ENCODE measurements at regions not wholly inside any gene's neighbourhood (a gene's known extent, or its start where the extent isn't known, plus 50 kb on each side); places are given as distances from the start of the nearest gene placed in this dataset.

DNA sequence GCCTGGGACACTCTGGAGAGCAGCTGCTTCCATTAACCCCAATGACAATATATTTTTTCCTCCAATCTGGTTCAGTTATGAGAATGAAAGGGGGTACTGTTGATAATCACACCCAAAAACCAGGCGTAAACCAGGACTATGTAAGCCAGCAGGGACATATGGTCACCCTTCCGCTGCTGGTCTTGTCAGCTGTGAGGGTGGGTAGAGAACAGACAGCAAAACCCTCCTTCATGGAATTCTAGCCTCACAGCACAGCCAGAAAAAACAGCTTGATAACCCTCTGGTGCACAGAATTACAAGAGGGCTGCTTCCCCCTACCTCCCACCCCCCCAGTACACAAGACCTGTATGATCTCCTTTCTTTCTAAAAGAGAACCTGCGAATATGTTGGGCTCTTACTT lies 368.8 kb upstream of the ZMIZ1 start:
- no peak for DNase-seq

GRCh38 chr10:78700413-78700812 lies 368.4 kb upstream of the ZMIZ1 start:
- DNase-seq: no peak

- DNase-seq: no peak
Measured at GRCh38 chr10:78700816-78701520, 367.8 kb upstream of the ZMIZ1 start.

DNA sequence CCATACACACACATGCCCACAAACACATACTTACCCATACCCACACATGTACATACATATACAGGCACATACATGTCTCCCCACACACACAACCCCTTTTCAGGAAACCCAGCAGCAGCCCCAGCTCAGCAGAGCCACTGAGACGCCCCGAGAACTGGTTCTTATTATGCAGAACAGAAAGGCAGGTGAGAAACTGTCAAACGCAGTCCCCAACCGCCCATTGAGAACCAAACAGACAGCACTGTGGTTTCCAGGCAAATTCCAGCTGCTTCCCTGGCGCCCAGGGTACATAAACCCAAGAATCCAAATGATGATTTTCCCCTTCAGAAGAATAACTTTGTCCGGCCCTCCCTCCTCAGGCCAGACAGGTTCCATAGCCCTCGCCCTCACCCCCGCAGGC lies 366.6 kb upstream of the ZMIZ1 start:
- no peak for DNase-seq

DNA sequence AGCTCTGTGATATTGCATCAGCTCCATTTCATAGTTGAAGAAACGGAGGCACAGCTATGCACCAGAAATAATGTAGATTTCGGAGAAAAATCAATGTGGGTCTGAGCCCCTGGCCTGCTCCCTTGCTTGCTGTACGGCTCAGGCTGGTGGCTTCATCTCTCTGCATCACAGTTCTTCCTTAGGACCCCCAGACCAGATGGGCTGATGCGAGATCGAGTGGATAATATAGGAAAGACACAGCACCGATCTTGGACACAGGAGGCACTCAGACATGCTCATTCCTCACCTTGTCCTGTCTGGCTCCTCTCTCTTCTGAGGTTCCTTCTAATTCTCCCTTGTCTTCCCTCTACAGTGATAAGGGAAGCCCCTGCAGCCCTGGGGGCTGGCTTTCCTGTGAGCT lies 365.9 kb upstream of the ZMIZ1 start:
- no peak for DNase-seq

DNA sequence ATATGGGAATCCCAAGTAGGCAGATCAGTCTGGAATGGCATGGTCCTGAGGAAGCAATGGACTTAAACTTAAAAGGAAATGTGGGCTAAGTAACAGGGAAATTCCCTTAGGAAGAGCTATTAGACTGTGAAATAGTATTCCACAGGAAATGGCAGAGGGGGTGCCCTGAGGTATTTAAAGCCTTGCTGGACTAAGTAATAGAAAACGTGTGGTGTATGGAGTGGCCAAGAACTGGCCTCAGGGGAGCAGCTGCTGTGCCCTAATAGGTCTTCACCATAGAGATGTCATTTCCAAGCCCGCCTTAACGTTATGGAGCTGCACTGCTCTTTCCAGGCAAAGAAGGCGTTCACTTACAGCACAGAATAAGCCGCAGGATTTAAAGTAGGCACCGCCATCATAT lies 365.2 kb upstream of the ZMIZ1 start:
- no peak for DNase-seq

DNA sequence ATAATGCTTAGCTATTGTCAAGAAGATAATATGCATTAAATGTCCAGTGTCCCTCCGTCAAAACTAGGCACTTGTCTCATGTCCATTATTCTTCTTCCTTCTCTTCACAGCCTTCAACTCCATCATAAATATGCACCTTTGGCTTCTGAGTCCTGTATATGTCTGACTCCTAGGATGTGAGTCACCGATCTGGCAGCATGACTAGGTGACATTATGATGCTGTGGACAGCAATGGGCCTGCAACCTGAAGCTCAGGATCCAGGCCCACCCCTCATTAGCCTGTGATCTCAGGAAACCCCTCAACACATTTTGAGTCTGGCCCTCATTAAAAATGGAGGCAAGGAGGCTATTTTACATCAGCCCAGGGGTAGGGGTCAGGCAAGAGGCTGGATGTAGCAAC lies 362.5 kb upstream of the ZMIZ1 start:
- DNase-seq: no peak

- no peak for DNase-seq
Measured at GRCh38 chr10:78706726-78707540, 361.8 kb upstream of the ZMIZ1 start.

GRCh38 chr10:78707745-78708144 lies 361.0 kb upstream of the ZMIZ1 start:
- no peak for DNase-seq

DNA sequence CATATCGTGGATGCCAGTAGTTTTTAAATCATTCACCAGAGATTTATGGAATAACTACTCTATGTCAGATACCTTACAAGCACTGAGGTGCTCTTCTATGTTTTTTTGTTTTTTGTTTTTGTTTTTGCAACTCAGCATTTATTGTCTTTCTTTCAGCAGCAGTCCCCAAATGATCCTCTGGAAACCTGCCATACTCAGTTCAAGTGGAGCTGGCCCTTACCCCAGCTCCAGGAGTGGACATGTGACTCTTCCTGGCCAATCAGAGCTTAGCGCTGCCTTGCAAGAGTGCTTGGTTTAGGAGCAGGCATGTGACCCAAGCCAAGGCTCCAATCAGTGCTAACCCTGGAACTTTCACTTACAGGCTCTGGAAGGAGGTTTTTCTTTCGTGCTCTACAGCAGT lies 356.6 kb upstream of the ZMIZ1 start:
- no peak for DNase-seq

- DNase-seq: no peak
Measured at GRCh38 chr10:78713659-78714058, 355.1 kb upstream of the ZMIZ1 start.

- no peak for DNase-seq
Measured at GRCh38 chr10:78714225-78714624, 354.5 kb upstream of the ZMIZ1 start.

- no peak for DNase-seq
Measured at GRCh38 chr10:78715435-78715834, 353.3 kb upstream of the ZMIZ1 start.

GRCh38 chr10:78716043-78716660 lies 352.6 kb upstream of the ZMIZ1 start:
- no peak for DNase-seq

- no peak for DNase-seq
Measured at GRCh38 chr10:78717200-78717599, 351.6 kb upstream of the ZMIZ1 start.

GRCh38 chr10:78718032-78718572 lies 350.7 kb upstream of the ZMIZ1 start:
- no peak for DNase-seq

DNA sequence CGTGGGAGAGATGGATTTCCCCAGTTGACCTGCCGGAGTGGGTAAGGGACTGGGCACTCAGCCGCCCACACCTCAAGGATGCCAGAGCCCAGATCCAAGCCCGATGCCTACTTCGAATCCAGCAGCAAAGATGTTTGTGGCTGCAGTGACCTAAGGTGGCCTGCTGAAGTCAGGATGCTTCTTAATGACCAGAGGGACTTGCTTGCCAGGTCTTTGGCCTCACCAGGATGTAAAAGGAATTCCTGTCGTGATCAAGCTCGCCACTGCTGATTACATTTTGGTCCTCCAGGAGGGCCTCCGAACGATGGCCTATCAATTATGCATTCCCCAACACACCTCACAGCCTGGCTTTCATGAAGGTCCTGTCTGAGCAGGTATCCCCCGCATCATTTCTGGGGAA lies 349.5 kb upstream of the ZMIZ1 start:
- no peak for DNase-seq

GRCh38 chr10:78720091-78720490 lies 348.7 kb upstream of the ZMIZ1 start:
- DNase-seq: no peak

DNA sequence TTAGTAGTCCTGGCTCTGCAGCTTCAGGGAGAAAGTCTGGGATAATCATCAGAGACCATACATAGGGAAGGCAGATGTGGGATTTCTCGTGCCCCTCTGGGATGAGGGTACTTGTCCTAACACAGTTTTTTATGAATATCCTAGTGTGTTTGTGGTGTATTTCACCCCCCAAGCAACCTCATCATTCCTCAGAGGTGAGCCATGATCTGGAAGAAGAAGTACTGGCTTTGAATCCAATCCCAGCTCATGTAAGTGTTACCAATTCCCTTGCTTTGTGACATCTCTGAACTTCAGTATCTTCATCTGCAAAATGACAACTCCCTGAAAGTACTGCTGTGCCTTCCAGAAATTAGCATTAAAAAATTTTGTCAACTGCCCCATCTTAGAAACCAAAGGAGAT lies 347.5 kb upstream of the ZMIZ1 start:
- no peak for DNase-seq

GRCh38 chr10:78724846-78725245 lies 343.9 kb upstream of the ZMIZ1 start:
- DNase-seq: no peak

- DNase-seq: no peak
Measured at GRCh38 chr10:78726171-78726570, 342.6 kb upstream of the ZMIZ1 start.

- DNase-seq: no peak
Measured at GRCh38 chr10:78727251-78727650, 341.5 kb upstream of the ZMIZ1 start.

DNA sequence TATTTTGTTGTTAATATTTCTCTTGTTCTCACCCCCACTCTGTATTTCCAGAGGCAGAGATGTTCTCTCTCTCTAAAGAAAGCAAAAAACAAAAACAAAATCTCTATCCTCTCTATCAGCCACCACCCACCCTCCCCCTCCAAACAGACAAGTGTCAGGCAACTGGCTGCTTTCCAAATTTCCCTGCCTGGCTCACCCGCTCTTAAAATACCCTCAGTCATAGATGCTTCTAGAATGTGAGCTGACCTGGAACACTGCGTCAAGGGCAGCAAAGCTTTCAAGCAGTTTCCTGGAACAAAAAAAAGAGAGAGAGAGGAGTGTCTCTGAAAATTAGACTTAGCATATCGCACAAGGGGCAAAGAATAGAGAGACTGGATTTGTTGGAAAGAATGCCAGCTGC lies 341.0 kb upstream of the ZMIZ1 start:
- no peak for DNase-seq

- DNase-seq: no peak
Measured at GRCh38 chr10:78728176-78728575, 340.6 kb upstream of the ZMIZ1 start.
